HG03025 (cell line): ENCODE measurements at regions not wholly inside any gene's neighbourhood (a gene's known extent, or its start where the extent isn't known, plus 50 kb on each side); places are given as distances from the start of the nearest gene placed in this dataset.

Experiments
- ATAC-seq: cut with Tn5 transposase; IDR thresholded peaks from one replicate; pipeline ENCODE4 v1.9.1; 2021; ENCODE audit warnings: mild to moderate bottlenecking, moderate library complexity; ENCODE audit not compliant: unreplicated experiment, low FRiP score

DNA sequence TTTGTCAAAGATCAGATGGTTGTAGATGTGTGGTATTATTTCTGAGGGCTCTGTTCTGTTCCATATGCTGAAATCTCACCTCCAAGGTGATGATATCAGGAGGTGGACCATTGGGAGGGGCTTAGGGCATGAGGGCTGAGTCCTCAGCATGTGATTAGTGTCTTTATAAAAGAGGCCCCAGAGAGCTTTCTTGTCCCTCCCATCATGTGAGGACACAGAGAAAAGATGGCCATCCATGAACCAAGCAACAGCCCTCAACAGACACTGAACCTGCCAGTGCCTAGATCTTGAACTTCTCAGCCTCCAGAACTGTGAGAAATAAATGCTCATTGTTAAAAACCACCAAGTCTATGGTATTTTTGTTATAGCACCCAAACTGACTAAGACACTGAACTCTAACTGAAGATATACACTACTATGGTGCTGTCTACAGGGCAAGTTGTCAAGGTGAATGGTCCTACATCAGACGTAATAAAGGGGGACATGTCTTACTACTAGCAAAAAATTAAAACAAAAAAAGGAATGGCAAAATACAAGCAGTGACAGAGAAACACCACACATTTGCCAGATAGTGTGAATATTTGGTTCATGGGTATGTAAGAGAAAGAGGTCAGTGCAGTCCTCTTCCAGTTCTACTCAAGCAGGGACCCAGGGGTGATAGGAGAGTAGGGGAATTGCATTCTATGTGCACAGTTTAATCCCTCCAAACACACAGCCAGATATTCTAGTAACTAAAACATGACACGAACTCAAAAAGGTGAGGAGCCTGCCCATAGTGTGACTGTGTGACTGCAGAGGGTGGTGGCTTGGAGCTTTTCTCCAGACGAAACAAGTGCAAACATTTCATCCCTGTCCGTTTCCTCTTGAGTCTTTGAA lies 164.4 kb upstream of the MYCN start:
- no peak for ATAC-seq

DNA sequence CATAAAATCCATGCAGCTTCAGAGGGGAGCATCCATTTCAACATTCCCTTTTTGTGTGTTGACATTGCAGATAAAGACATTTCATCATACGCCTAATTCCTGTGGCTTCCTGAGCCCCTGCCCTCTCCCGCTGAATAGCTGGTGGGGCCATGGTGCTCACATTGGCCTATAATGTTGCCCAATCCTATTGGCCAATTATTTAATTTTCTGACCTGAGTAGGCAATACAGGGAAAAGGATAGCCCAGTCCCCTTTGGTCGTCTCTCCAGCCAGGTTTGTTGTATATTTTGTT lies 163.8 kb upstream of the MYCN start:
- no peak for ATAC-seq

DNA sequence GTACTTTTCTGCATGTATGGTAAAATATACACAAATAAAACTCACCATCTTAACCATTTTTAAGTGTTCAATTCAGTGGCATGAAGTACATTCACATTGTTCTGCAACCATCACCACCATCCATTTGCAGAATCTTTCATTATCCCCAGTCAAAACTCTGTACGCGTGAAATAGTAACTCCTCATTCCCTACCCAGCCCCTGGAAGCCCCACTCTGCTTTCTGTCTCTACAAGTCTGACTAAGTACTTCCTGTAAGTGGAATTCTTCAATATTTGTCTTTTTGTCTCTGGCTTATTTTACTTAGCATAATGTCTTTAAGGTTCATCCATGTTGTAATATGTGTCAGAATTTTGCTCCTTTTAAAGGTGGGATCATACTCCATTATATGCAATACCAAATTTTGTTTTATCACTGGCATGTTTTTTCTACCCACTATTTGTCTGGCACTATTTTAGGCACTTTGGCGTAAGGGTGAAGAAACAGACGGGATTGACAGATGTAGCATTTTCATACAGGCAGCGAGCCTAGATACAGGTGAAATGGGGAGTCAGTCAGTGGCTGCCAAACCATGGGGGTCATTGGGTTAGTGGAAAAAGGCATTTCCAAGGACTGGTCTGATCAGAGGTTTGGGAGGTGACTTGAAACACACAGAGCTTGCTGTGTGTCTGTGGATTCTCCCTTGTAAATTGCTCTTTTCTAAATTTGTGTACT lies 163.2 kb upstream of the MYCN start:
- ATAC-seq, result no peak

DNA sequence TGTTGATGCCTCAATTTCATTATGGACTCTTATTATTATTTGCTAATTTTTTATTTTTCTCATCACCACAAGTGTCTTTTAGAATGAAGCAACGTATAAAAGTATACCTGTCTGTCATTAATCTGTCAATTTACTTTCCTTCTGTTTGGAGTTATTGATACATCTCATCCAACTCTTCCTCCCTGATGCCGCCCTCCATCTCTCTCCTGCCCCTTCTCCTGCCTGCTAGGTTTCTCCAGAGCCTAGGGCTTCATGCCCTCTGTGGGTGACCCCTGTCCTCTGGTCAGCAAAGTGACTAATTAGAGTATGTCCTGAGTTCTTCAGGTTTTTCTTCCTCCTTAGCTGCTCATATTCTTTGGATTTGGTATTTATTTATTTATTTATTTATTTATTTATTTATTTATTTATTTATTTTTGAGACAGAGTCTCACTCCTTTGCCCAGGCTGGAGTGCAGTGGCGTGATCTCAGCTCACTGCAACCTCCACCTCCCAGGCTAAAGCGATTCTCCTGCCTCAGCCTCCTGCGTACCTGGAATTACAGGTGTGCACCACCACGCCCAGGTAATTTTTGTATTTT lies 162.5 kb upstream of the MYCN start:
- no peak for ATAC-seq

DNA sequence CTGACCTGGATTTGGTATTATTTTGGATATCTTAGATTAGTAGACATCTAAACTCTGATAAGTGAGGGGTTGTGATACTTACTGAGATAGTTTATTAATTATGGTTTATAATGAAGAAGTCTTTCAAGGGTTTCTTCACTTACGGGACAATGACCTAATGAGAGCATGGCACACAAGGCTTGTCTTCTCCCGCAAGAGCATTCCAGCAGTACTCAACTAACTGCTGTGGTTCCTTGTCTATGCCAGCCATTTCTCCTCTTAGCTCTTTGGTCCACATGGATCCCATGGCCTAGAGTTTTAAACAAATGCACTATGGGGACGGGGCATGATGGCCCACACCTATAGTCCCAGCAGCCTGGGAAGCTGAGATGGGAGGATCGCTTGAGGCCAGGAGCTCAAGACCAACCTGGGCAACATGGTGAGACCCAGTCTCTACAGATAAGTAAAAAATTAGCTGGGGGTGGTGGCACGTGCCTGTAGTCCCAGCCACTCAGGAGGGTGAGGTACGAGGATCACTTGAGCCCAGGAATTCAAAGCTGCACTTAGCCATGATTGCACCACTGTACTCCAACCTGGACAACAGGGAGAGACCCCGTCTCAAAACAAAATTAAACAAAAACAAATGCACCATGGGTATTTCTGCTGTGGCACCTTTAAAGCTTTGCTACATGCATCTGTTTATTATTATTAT lies 161.7 kb upstream of the MYCN start:
- no peak for ATAC-seq

DNA sequence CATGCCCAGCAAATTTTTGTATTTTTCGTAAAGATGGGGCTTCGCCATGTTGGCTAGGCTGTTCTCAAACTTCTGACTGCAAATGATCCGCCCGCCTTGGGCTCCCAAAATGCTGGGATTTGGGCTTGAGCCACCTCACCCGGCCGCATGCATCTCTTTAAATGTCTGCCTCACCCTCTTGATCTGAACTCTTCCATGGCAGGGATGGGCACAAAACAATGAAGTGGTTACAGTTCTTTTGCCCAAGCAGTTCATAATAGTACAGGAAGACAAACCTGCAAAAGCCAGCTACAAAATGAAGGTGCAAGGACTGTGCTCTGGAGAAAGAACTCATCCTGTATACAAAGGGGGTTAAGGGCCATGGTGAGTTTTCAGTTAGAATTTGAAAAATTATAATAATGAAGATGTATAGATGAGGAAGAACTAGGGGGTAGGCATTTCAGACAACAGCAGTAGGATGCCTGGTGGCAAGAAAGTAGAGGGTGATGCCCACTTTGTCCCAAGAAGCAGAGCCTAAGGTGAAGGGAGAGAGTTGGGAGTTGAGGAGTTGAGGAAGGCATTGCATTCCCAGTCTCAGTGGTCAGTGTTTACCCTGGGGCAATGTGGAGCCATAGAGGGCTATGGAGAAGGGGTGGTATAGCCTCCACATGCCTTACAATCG lies 160.8 kb upstream of the MYCN start:
- no peak for ATAC-seq

DNA sequence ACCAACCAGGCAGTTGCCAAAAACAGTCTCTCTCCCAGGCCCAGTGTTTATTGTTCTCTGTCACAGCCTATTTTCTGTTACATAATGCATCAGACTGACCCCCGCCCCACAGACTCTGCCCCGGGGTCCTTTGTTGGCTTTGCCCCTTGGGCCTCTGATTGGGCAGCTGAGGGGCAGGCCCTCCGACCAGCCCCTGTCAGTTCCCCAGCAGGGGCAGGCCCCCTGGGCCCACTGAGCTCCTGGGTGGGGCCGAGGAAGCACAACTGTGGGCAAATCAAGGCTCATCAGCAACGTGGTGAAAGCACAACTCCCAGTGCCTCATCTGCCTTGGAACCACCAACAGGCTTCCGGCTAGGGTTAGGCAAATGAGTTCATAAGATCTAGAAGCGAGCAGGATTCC lies 160.1 kb upstream of the MYCN start:
- no peak for ATAC-seq

DNA sequence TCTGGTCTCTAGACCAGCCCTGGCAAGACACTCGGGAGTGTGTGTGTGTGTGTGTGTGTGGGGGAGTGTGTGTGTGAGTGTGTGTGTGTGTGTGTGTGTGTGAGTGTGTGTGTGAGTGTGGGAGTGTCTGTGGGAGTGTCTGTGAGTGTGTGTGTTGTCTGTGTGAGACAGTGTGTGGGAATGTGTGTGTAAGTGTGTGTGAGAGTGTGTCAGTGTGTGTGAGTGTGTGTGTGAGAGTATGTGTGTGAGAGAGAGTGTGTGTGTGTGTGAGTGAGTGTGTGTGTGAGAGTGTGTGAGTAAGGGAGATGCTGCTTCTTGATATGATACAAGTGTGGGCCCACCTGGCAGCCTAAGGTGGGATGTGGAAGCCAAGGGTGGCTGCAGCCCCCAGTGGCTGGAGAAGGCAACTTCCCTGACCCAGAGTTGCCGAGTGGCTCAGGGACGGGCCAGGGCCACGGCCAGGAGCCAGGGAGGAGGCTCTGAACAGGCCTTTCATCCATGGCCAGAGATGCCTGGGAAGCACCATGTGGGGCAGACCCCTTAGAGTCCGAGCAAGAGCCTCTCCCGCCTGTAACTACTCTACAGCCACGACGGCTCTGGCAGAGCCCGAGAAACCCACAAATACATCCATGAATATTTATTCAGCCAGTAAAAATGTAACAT lies 159.3 kb upstream of the MYCN start:
- ATAC-seq, result no peak

DNA sequence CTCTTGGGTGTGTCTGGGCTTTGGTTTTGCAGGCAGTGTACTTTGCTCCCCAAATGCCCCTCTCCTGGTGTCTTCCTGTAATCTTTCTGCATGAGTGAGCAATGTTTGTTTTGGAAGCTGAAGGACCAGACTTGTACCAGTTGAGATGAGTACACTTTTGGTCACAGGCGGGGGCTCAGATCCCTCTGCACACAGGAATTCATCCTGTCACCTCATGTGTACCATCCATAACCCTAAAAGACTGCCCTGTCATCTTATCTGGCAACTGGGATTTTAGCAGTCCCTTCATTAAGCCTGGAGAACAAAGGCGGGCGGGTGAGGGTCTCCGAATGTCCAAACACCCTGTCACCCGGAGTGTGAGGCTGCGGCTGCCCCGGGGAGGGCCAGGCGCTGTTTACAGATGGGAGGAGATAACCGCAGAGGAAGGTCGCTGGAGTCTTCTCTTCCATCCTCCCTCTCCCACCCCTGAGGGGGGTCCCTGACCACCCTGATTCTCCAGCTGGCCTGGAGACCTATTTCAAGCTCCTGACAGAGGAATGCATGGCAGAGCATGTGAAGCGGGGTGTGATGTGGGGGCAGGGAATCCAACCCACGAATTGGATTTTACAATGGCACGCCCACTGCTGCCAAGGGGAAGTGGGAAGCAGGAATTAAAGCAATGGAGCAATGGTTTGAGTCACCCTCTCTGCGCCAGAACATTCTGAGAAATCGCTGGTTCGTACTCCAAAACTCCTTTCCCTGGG lies 158.2 kb upstream of the MYCN start:
- no peak for ATAC-seq

DNA sequence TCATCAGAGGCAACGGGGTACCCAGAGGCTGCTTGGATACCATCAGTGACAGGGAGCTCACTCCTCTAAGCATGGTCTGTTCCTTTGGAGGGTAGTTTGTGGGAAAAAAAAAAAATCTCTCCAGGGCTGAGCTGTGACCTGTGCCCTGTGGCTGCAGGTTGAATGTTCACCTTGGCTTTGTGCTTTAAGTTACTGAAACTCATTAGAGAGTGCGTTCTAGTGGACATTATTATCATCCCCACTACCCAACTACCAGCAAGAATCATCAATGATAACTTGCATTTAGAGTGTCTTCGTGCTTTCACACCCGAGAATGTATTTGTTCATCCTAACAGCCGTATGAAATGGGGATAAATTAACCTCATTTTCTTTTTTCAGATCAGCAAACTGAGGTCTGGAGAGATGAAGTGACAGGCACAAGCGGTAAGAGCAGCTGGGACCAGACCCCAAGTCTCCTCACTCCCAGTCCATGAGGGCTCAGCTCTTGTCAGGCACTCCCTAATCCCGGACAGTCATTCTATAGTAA lies 157.5 kb upstream of the MYCN start:
- ATAC-seq, result no peak

DNA sequence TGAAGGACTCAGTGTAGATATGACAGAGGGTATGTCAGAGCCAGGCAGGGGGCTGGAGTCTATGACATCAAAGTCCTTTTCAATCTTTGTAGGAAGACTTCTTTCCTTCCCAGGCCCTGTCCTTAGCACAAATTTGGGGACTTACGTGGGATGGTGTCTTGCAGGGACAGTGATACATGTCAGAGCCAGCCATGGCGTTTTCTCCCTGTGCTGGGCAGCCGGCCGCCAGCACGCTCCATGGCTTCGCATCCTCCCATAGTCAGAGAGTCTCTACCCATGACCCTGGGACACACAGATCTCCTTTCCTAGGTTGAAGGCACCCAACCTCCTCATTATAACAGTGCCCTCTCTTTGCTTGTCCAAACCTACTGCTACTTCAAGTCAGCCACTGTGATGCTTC lies 156.9 kb upstream of the MYCN start:
- ATAC-seq, result no peak

DNA sequence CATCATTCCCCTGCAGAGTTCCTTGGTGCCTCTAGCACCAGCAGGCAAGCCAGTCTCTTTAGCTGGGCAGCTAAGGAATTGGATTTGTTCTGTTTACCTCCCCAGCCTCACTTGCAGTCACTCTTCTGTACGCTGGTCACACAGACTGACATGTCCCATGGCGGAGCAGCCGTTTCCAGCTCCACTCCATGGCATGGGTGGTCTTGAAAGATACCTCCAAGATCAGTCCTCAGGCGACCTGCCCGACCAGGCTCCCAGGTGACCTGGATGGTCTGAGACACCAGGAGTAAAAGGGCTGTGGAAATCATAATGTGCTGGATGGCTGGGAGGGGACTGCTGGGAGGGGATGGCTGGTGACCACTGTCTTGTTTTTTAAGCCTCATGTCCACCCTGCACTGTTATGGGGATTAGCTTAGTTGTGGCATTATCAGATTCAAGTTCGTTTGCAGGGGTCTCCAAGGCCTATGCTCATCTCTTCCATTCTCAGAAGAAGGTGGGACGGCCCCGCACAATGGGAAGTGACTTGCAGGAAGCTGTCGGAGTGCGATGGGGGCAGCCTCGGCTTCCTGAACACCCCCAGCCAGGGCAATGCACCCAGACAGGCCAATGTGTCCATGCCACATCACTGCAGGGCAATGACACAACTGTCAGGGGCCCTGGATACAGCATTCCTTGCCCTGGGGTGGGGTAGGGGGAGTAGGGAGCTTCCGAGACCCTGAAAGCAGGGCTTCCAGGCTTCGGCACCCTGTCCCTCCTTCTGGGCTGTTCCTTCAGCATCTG lies 156.1 kb upstream of the MYCN start:
- ATAC-seq, result no peak

DNA sequence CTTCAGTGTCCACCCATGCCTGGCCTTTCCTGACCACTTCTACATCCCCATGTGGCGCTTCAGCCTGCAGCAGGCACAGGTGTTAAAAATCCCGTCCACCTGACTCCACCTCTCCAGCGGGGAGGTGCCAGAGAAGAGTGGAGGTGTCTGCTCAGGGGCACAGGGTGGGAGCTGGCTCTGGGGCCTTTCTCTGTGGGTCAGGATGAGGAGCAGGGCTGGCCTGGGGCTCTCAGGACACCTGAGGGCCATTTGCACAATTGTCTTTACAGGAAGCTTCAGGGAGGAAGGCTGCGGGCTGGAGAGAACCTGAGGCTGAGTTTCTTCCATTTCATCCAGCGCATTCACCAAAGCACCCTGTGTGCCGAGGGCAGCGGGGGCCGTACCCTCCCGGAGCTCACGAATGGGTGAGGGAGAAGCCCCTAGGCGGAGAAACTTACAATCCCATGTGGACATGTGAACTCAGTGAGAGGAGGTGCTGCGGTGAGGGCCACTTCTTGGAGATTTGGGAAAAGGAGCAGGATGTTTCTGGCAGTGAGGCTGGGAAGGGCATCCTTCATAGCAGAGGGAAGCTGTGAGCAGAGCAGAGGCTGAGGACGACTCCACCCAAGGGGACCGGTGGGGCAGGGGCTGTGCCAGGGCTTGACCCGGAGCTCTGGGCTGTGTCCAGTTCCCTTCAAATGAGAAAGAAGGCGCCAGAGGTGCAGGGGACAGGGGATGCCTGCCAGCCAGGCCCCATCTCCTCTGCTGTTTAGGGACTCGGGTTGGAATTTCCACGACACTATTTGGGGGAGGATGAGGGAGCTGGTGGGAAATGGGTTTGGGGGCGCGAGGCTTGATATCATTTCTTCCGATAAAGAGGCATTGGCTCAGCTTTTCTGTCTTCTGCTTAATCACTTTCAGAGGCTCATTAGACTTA lies 155.2 kb upstream of the MYCN start:
- no peak for ATAC-seq

DNA sequence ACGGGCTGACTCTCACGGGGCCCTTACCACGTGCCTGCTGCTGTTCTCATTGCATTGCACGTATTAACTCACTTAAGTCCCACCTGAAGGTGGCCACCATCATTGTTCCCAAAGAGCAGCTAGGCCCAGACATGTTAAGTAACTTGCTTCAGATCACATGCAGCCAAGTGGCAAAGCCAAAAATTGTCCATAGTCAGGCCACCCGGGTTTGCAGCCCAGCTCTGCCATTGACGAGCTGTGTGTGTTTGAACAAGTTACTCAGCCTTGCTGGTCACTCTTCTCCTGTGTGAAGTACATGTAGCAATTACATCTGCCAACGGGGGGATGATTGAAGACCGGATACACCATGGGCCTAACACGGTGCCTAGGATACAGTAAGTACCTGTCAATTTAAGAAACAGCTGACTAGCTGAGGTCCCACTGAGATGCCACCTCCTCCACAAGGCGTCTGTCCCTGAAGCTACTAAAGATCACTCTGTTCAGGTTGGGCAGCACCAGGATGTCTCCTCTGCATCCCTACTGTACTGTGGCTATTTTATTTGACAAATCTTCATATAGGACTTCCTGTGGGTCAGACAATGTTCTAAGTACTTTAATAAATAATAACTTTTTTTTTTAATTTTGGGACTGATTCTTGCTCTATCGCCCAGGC lies 154.2 kb upstream of the MYCN start:
- no peak for ATAC-seq

DNA sequence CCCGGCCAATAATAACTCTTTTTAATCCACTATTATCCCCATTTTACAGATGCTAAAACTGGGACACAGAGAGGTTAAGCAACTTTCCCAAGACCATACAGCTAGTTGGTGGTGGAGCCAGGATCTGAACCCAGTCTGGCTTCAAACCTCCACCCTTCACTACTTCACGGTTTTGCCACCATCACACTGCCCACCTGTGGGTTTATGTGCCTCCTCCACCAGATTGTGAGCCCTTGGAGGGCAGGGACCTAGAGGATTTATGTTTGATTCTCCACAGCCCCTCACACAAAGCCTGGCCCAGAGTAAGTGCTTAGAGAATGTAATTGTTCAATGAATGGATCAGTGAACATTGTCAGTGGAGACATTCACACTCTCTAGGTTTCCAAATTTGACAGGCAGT lies 153.4 kb upstream of the MYCN start:
- no peak for ATAC-seq

DNA sequence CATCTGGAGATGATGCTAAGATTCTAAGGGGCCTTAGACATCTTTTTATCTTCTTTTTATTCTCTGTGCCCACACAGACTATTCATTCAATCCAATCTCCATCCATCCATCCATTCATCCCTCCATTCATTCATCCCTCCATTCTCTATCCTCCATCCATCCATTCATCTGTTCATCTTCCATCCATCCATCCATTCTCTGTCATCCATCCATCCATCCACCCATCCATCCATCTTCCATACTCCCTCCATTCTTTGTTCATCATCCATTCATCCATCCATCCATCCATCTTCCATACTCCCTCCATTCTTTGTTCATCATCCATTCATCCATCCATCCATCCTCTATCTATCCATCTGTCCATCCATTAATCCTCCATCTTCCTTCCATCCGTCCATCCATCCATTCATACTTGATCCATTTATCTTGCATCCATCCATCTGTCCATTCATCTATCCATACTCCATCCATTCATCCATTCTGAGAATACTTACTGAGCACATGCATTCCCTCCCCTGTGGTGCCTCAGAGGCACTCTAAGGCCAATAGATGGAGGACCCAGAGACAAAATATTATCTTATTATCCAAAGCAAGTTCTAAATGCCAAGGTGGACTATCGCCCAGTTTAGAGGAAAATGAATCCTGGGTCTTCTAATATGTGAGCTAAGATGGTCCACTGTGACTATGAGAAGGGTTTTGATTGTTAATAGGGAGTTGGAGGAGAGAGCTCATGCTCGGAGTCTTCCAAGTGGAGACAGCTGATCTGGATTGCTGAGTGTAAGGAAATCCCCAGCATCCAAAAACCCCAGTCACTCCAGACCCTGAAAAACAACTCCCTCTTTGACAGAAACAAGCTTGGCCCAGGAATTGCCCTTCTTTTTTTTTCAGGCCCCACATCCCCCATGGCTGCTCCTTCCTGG lies 152.6 kb upstream of the MYCN start:
- no peak for ATAC-seq
